ENCODE measurements at regions not wholly inside any gene's neighbourhood (a gene's known extent, or its start where the extent isn't known, plus 50 kb on each side); places are given as distances from the start of the nearest gene placed in this dataset.
"Not testable (repeated sequence)": the region's sequence is repeated elsewhere in the genome, so short reads cannot be mapped to it uniquely, and the experiment has no call there.

GRCh38 chr14:53398616-53399015 lies 245.5 kb upstream of the DDHD1 start:
- H3K27ac ChIP-seq (replicated peaks) = no peak overlapping the region
- peaks cover 4% of the 10 kb centered on the region for H3K27me3 ChIP-seq (ENCODE audit: insufficient read depth, poor library complexity, severe bottlenecking)
- no peak overlapping the region for H3K4me3 ChIP-seq (replicated peaks; ENCODE audit: insufficient read depth, low read length)
- TF ChIP-seq CTCF (IDR thresholded peaks at IDR 0.05; ENCODE audit: insufficient read depth, low read length) (no peak), GABPA (IDR thresholded peaks at IDR 0.05; ENCODE audit: low read depth) (no peak)
- no peak for DNase-seq (ENCODE audit: low read depth in 1 of 2, low spot score in 1 of 2)

- not testable (repeated sequence) for H3K27me3 ChIP-seq (ENCODE audit: insufficient read depth, poor library complexity, severe bottlenecking); DNase-seq (ENCODE audit: low read depth in 1 of 2, low spot score in 1 of 2); H3K4me3 ChIP-seq (replicated peaks; ENCODE audit: insufficient read depth, low read length); H3K27ac ChIP-seq (replicated peaks)
These were observed 242.1 kb upstream of the DDHD1 start for GRCh38 chr14:53395267-53395666.

- TF ChIP-seq POLR2AphosphoS5 (IDR thresholded peaks at IDR 0.05; ENCODE audit: low read depth) (no peak), GABPA (IDR thresholded peaks at IDR 0.05; ENCODE audit: low read depth) (no peak), SPI1 (IDR thresholded peaks at IDR 0.05; ENCODE audit: borderline replicate concordance, low read depth) (no peak), CTCF (IDR thresholded peaks at IDR 0.05; ENCODE audit: insufficient read depth, low read length) (no peak), REST (IDR thresholded peaks at IDR 0.05; ENCODE audit: insufficient replicate concordance, low read depth) (no peak)
- no peak for DNase-seq (ENCODE audit: low read depth in 1 of 2, low spot score in 1 of 2)
- Histone ChIP-seq H3K4me3 (replicated peaks; ENCODE audit: insufficient read depth, low read length) (no peak overlapping the region), H3K27me3 (ENCODE audit: insufficient read depth, poor library complexity, severe bottlenecking) (no peaks in the 10 kb centered on the region), H3K27ac (replicated peaks) (no peak overlapping the region)
These were observed 238.6 kb upstream of the DDHD1 start for GRCh38 chr14:53391631-53392285.

GRCh38 chr14:53391156-53391555 lies 238.0 kb upstream of the DDHD1 start:
- Histone ChIP-seq H3K27me3 (ENCODE audit: insufficient read depth, poor library complexity, severe bottlenecking) (no peaks in the 10 kb centered on the region), H3K27ac (replicated peaks) (no peak overlapping the region), H3K4me3 (replicated peaks; ENCODE audit: insufficient read depth, low read length) (no peak overlapping the region)
- DNase-seq (ENCODE audit: low read depth in 1 of 2, low spot score in 1 of 2) = no peak
- no peak for TF ChIP-seq POLR2AphosphoS5 (IDR thresholded peaks at IDR 0.05; ENCODE audit: low read depth)
- TF ChIP-seq SPI1 (IDR thresholded peaks at IDR 0.05; ENCODE audit: borderline replicate concordance, low read depth) = no peak
- TF ChIP-seq REST (IDR thresholded peaks at IDR 0.05; ENCODE audit: insufficient replicate concordance, low read depth) = no peak
- TF ChIP-seq GABPA (IDR thresholded peaks at IDR 0.05; ENCODE audit: low read depth) = no peak
- no peak for TF ChIP-seq CTCF (IDR thresholded peaks at IDR 0.05; ENCODE audit: insufficient read depth, low read length)

Measured in HL-60 (cell line).